ENCODE measurements at regions not wholly inside any gene's neighbourhood (a gene's known extent, or its start where the extent isn't known, plus 50 kb on each side); places are given as distances from the start of the nearest gene placed in this dataset.

DNA sequence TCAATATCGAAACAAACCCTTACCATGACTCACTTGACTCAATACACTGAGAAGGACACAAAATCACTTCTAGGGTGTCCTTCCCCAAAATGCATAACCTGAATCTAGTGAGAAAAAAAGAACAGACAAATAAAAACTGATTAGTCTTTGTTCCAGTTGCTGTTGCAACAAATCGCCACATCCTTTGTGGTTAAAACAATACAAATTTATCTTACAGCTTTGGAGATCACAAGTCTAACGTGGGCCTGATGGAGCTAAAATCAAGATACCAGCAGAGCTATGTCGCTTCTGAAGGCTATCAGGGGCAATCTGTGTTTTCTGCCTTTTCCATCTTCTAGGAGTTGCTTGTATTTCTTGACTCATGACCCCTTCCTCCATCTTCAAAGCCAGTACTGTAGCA lies 541.7 kb downstream of the KCNJ3 start:
- no peak for DNase-seq

DNA sequence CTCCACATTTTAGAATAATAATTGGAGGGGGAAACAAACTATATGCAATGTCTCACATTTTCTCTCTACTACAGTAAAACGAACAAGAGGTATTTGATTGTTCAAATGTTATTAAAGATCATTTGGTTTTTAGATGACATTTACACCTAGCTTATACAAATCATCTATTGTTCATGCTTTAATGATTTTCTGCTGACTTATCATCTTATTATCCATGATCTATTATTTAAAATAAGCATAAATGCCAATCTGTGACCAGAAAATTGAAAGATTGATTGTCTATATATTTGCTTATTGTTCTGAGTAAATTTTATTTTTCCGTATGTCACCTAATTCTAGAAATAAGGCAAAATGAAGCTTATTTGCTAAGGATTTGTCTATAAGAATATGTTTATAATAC lies 537.2 kb downstream of the KCNJ3 start:
- DNase-seq: no peak

DNA sequence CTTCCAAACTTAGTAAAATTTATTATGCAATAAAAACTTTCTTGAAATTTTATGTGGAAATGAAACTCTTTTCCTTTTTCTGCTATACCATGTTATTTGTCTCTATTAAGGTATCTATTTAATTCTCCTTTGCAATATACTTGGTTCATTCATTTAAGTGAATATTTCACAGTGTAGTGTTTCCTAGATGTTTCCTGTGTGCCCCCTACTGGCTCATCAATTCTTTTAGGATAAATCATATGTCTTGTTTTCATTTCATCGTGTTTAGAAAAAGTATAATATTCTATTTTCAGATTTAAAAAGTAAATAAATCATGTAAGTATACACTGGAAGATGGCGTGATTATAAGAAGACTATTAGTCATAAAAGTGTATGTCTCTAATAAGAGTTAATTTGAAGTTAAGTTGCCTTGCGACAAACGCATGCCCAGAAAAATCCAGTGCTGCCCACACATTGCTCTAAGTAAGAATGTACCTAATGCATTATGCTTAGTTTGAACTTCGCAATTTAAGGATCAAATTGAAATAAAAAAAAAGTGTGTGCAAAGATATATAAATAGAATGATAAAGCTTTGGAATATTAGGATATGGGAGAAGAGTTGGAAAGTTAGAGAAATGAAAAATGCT lies 525.4 kb downstream of the KCNJ3 start:
- DNase-seq: peak; percentile 60

DNA sequence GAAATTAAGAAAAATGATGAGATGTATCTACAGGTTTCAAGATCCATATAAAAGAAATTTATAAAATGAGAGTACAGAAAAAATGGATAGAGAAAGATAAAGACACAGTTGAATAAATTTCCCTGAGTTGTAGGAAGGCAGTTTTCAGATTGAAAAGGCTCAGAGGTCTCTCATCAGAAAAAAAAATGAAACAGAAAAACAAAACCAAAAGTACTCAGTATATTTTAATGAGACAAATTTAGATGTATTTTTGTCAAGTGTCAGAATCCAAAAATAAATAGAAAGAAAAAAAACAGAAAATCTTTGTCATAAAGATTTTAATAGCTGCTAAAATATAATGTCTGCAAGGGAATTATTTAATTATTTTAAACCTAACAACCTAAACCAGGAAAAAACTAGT lies 520.5 kb downstream of the KCNJ3 start:
- DNase-seq: no peak

DNA sequence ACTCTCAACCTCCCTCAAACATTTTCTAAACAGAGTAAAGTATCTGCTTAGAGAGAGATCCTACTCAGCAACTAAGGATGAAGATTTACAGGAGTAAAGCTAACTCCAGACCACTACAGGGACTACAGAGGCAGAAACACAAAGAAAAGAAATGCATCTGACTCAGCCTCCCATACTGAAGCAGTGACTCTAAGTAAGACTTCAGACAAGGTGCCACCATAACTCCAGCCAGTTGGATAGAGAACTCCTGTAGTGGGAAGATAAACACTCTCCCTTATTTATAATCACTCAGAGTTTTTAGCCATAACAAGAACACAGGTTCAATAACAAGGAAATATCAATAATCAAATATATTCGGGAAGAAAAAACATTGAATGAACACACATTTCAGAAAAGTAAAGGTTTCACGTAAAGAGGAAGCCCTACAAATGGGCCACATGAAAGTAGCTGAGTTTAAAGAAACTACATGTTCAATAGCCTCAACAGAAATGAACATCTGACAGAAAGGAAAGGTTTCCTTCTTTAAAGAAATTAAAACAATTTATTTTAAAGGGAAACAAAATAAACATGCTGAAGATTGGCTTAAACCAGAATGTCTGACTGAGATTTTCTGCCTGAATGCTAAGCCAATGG lies 519.9 kb downstream of the KCNJ3 start:
- DNase-seq: no peak

DNA sequence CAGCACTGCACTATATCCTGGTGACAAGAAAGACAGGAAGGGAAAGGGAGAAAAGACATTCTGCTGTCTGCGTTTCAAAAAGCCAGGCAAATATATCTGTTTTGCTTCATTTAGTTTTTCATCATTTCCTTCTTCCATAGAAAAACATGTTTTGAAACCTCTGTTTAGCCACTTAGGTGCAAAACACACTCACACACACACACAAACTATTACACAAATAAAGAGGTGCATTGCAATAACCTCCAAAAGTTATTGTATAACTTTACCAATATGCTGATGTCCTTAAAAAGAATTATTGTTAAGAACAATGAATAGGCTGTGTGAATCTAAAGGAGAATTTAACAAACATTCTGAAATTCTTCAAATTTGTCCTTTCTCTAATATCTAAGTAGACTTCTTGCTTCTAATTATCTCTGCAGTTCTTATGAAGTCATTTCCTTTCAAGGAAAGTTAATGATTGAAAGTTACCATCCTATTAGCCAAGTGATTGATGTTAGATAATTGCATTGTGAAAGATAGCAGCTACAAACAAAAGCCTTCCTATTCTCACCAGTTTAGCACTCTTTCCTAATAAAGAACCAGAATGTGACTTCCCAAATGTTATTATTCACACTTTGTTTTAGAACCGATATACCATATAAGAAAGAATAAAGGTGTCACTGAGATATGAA lies 516.7 kb downstream of the KCNJ3 start:
- no peak for DNase-seq

DNA sequence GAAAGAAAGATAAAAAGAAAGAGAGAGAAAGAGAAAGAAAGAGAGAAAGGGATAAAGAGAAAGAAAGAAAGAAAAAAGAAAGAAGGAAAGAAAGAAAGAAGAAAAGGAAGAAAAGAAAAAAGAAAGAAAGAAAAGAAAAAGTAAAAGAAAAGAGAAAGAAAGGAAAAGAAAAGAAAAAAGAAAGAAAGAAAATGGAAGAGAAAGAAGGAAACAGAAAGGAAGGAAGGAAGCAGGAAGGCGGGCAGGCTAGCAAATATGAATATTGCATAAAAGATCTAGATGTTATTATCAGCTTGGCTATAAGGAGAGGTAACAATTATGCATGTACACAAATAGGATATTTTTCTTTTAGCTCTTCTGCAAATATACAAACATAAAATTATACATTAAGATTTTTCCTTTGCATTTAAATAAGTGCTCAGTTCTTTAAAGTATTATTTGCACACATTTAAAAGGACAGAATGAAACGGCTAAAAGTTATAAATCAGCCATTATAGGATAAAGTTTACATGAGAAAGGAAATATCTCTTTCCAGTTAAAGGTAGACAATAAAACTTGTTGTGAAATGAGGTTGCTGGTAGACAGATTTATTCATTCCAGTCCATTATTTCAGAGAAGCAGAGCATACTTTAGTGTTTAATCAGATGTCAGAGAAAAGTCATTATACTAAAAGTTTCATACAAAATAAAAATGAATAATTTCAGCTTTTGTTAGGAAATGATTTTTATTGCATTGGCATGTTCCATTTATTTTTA lies 511.4 kb downstream of the KCNJ3 start:
- DNase-seq: no peak

DNA sequence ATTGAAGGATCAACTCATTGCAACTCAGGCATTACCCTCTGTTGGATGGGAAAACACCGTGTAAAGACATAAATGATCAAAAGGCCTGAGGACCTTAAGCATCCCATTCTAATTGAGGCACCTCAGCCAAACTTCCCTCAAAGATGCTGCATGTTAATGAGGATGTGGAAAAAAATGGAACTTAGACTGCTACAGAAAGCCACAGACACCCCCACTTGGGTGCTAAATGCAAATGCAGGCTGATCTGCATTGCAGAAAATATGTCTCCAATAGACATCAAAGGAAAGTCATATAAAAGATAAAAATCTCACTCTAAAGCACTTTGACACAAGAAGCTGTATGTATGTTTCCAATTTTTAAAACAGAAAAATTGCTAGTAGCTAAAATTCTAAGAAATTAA lies 504.7 kb downstream of the KCNJ3 start:
- DNase-seq: no peak

DNA sequence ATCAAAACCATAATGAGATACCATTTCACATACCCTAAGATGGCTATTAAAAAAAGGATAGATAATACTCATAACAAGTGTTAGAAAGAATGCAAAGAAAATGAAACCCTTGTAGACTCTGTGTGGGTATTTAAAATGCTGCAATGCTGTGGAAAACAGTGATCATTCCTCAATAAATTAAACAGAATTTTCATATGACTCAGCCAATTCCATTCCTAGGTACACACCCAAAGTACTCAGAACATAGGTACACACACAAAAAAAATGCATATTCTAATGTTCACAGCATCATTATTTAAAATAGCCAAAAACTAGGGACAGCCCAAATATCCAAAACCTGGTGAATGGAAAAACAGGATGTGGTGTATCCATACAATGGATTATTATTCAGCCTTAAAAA lies 502.3 kb downstream of the KCNJ3 start:
- DNase-seq: no peak

DNA sequence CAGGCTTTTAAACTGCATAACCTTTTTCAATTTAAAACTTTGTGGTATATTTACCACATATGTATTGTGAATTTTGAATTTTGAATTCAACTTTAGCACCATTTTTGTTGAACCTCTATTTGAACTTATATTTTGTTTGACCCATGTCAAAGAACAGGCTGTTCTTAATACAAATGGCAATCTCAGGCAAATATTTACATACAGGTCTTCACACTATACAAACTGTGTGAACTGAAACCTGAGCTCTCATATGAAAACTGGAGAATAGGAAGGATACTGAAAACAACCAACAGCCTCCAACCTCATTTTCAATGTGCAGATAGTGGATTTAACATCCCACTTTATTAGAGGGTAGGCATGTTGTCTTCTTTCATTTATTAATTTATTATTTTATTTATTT lies 491.8 kb downstream of the KCNJ3 start:
- DNase-seq: no peak

DNA sequence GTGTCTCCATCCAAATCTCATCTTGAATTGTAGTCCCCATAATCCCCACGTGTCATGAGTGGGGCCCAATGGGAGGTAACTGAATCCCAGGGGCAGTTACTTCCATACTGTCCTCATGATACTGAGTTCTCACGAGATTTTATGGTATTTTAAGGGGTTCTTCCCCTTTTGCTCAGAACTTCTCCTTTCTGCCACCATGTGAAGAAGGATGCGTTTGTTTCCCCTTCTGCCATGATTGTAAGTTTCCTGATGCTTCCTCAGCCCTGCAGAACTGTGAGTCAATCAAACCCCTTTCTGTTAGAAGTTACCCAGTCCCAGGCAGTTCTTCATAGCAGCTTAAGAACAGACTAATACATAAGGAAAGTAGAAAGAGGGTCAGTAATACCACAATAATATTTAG lies 480.4 kb downstream of the KCNJ3 start:
- DNase-seq: no peak

DNA sequence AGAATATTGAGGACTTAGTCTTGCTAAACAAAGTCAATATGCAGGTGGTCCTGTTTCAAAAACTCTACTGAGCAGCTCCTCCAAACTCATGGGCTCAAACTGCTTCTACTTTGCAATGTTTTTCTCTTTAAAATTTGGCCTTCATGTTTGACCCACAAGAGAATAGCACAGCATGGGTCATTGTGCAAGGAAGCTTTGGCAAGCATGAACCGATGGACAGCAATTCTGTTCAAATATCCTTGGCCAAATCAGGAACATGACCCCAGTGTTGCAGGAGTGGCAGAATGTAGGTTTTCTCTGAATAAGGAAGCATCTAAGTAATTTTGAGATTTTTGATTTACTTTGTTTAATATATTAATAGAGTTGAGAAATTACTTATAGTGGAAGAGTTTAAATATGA lies 477.9 kb downstream of the KCNJ3 start:
- DNase-seq: no peak

DNA sequence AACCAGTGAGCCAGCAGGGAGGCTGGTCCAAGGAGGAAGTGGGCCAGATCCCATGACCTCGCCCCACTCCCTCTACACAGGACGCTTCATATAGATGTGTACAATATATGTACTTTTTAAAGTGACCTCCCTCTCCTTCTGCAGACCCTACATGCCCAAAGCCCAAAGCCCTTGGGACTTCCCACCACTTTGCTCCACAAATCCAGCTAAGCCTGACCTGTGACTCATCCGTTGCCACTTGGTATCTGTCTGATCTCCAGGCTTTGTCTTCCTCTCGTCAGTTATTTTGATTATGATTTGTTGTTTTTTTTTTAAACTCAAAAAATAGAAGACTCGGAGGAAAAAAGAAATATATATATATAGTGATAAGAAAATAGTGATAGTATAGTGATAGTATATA lies 470.8 kb downstream of the KCNJ3 start:
- DNase-seq: no peak

DNA sequence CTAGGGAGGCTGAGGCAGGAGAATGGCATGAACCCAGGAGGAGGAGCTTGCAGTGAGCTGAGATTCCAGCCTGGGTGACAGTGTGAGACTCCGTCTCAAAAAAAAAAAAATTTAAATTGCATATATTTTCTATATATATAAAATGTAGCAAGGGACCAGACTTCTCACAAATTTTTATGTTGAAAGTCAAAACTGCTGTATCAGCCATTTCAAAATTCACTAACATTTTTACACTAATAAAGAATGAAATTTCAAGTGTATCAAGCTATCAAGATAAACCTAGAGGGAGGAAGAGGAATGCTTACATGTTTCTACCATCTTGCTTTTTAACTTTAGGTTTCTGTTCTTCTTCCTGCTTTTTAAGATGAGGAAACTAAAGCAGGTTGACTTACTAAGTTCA lies 464.0 kb downstream of the KCNJ3 start:
- DNase-seq: no peak

DNA sequence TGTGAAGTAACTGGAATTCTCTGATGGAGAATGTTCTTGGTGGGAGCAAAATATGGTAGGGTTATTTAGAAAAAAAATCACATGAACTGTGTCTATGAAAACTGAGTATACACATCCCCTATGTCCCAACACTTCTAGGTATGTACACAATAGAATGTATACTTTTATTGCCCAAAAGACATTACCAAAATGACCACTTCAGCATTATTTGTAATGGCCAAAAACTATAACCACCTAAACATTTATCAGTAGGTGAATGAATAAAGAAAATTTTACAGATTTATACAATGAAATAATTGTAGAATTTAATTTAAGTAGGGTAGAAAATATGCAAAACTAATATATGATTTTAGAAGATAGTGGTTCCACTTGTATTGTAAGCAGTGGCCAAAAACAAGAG lies 462.8 kb downstream of the KCNJ3 start:
- no peak for DNase-seq

DNA sequence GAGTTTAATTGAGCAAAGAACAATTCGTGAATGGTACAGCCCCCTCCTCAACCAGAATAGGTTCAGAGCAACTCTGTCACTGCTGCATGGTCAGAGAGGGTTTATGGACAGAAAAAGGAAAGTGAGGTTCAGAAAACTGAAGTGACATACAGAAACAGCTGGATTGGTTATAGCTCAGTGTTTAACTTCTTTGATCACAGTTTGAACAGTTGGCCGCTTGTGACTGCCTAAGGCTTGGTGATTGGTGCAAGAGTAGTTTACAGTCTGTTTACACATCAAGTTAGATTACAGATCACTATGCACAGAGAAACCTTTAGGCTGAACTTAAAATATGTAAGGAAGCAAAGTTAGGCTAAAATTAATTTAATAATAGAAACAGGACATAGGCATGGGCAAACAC lies 459.2 kb downstream of the KCNJ3 start:
- no peak for DNase-seq

DNA sequence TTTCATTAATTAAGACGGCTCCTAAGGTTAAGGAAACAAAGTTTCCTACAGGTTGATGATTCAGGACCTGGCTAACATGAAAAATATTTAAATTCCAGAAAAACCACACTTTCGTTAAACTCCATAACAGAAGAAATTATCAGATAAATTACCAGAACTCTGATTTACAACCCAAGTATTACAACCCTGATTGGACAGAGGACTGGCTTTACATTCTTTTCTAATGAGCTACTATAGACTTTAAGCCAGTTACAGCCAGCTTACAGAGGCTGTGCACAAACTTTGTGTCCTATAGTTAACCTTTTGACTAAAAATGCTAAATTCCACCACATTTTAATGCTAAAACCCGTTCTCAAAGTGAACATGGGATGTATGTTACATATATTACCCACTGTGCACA lies 458.6 kb downstream of the KCNJ3 start:
- DNase-seq: no peak

DNA sequence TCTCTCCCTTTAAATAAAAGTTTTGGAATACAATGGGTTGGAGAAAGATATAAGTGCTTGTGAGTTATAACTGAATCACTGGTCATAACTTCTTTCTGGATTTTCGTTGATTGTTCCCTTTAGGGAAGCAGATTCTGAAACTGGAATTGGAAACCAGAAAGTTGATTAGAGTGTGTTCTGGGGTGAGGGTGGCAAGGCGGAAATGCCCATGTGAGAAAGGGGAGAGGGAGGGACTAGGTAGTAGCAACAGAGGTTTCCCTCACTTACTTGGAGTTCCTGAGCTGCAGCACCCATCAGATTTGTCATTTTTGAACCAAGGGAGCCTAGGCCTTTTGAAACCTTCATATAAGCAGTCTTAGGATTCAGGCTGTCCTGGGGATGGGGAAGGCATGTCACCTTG lies 453.4 kb downstream of the KCNJ3 start:
- no peak for DNase-seq

DNA sequence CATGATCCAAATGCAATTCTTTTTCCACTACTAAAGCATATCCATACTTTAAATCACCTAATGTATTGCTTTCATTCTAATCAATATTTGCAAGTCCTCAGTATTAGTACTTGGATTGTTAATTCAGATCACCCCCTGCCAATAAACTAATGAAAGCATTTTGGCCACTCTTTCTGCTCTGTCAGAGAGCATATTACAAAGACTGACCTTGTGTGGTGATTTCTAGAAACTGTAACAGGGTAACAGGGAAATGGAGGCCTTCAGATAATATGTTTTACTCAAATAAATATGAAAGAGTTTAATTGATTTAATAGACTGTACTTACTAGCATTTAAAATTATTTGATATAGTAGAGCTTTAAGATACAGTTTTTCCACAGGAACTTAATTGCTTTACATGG lies 453.0 kb downstream of the KCNJ3 start:
- DNase-seq: no peak

DNA sequence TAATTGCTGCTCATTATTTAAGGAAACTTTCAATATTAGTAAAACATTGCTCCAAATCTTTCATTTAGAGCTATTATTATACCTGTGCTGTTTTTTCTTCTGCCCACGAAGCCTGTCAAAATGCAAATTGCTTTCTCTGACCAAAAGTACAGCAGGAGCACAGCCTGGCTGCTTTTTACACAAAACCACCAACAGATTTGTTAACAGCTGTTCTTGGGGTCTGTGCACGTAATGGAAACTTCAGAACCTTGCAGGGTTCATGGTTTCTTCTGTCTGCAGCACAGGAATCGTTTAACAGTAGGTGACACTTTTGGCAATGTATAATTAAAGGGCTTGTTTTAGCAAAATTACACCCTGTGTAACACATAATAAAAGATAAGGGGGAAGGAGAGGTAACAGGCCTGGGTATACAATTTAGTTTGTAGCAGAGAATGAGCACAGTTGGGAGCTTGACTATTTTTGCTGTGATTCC lies 447.3 kb downstream of the KCNJ3 start:
- peak; percentile 22 for DNase-seq

DNA sequence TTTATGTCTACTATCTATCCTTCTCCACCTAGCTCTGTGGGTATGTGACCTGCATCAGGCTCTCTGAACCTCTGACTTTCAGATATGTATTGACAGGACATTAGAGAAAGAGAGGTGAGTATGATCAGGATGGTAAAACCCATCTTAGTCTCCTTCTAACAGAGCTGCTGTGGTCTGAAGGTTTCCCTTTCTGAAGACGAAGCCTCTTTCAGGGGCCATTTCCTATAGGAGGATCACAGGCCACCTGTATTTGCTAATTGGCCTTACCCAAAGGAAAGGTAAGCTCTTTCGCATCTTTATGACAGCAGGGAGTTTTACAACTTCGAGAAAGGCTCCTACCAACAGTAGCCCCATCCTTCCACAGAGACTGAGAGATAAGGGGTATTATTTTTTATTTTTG lies 442.9 kb downstream of the KCNJ3 start:
- DNase-seq: no peak

DNA sequence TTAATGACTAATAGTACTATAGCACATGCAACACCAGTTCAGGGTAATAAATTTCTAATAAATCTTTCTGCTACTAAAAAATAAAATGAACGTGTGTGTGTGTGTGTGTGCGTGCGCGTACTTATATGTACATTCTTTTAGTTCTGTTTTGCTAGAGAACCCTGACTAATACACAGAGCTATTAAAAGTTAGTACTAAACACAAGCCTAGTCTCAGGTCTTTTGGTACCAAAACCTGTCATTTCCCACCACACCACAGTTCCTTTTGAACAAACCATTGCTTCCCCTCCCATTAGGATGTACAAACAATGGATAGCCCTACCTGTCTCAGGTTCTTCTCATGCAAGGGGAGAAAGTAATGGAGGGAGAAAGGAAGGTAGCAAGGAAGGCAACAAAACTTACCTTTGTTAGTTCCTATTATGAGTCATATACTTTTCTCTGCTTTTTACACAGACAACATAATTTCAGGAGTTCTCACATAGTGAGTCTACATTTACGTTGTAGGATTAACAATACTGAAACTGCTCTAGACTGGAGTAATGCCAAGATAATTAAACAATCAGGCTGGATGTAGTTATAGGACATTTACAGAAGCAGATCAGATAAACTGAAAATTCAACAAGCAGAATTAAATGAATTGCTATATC lies 427.2 kb downstream of the KCNJ3 start:
- no peak for DNase-seq

DNA sequence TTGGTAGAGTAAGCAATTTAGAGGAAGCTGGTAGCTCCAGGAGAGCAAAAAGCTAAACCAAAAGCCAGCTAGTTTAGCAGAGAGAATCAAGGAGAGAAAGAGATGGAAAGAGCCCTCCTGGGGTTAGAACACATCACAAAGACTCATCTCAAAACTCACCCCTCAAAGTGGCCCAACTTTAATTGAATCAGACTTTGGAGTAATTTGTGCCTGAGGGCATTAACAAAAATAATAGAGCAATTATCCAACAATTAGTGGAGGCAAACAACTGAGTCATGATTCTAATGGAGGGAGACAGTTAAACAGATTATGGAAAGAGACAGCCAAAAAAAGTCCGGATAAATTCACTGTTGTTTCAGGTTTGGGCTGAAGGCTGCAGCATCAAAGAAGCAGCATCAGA lies 417.4 kb downstream of the KCNJ3 start:
- peak; percentile 52 for DNase-seq
